ENCODE measurements at regions not wholly inside any gene's neighbourhood (a gene's known extent, or its start where the extent isn't known, plus 50 kb on each side); places are given as distances from the start of the nearest gene placed in this dataset.
A peak's percentile ranks its signal among the peaks of the same experiment; 100 is the strongest.
"Not testable (repeated sequence)": the region's sequence is repeated elsewhere in the genome, so short reads cannot be mapped to it uniquely, and the experiment has no call there.

DNA sequence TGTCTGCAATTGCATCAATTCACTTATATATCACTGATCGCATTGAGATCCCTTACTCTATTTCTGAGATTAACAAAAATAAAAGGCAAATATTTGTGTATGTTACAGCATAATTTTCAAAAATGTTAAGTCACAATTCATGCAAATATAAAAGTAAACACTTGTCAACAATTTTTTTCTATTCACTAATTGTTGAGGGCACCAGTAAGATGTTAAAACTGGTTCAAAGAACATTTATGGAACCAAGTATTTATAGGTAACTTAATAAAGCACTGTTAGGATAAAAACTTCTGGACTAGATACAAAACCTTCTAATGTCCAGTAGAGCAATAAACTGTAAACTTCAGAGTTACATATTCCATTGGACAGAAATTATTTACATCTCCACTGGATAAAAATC, 586.1 kb upstream of the AUTS2 start:
- no peak for DNase-seq (ENCODE audit: low spot score)

DNA sequence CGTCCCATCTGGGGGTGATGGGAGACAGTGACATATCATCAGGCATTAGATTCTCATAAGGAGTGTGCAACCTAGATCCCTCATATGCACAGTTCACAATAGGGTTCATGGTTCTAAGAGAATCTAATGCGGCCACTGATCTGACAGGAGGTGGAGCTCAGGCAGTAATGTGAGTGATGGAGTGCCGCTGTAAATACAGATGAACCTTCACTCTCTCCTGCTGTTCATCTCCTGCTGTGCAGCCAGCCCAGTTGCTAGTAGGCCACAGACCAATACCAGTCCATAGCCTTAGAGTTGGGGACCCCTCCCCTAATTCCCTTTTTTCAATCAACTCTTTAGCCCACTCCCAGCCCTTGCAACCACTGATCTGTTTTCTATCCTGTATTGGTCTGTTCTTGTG, 581.1 kb upstream of the AUTS2 start:
- DNase-seq (ENCODE audit: low spot score) = no peak

DNA sequence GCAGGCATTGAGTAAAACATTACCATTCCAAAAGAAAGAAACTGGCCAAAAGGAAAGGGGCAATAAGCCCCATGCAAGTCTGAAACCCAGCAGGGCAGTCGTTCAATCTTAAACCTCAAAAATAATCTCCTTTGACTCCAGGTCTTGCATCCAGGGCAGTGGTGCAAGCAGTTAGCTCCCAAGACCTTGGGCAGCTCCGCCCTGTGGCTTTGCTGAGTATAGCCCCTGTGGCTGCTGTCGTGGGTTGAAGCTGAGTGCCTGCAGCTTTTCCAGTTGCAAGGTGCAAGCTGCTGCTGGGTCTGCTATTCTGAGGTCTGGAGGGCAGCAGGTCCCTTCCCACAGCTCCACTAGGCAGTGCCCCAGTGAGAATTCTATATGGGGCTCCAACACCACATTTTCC, 580.1 kb upstream of the AUTS2 start:
- no peak for DNase-seq (ENCODE audit: low spot score)

DNA sequence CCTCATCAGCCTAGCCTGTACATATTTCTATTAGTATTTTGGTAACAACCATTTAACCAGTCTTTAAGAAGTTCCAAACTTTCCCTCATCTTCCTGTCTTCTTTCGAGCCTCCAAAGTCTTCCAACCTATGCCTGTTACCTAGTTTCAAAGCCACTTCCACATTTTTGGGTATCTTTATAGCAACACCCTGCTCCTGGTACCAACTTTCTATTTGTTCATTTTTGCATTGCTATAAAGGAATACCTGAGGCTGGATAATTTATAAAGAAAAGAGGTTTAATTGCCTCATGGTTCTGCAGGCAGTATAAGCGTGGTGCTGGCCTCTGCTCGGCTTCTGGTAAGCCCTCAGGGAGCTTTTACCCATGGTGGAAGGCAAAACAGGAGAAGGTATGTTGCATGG, 578.8 kb upstream of the AUTS2 start:
- DNase-seq (ENCODE audit: low spot score) = no peak

DNA sequence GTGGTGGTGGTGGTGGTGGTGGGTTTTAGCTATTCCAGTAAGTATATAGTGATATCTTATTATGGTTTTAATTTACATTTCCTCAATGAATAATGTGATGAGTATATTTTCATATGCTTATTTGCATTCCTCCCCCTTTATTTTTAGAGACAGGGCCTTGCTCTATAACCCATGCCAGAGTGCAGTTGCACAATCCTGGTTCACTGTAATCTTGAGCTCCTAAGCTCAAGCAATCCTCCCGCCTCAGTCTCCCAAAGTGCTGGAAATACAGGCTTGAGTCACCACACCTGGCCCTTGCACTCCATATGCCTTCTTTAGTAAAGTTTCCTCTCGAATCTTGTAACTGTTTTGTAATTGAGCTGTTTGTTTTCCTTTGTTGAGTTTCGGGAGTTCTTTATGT, 577.7 kb upstream of the AUTS2 start:
- DNase-seq (ENCODE audit: low spot score) = no peak

DNA sequence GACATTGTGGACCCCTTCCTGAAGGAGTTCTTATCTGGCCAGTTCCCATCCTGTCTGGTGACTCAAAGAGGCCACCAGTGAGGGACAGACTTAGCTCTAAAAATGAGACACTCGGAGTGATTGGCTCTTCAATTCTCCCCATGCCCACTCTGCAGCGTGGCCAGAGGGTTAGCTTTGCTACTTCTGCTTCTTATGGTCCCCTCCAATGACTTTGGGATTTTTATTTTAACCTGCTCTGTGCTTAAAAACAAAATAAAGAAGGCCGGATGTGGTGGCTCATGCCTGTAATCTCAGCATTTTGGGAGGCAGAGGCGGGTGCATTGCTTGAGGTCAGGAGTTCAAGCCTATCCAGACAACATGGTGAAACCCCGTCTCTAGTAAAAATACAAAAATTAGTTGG, 573.0 kb upstream of the AUTS2 start:
- no peak for DNase-seq (ENCODE audit: low spot score)

DNA sequence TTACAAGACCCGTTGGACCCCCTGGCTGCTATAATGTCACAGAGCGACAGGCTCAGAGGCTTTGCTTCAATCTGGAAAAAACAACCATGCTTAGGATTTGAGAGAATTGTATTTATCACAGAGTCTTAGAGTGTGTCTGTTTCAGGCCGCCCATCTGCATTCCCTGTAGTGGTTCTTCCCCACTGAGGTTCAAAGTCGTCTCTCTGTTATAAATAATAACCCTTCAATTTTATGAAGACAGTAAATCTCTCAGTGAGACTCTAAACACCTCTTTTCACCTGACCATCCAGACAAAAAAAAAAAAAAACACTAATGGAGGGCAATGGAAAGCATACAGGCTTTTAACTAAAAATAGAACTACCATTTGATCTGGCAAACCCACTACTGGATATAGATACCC, 565.4 kb upstream of the AUTS2 start:
- no peak for DNase-seq (ENCODE audit: low spot score)

DNA sequence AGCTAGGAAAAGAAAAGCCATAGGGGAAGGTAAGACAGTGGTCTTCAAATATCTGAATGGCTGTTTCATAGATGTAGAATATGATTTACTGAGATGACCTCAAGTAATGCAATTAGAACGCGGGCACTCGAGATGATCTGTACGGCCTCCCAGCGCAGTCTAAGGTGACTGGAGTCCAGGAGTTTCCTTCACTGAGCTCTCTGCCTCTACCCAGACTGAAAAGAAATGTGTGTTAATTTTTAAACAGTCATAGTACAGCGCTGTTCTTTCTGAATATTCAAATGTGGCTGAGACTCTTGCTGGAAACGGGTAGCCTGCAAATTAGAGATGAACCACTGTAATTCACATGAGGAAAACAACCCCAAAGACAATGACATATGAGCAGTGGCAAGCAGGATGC, 562.4 kb upstream of the AUTS2 start:
- DNase-seq (ENCODE audit: low spot score) = no peak

DNA sequence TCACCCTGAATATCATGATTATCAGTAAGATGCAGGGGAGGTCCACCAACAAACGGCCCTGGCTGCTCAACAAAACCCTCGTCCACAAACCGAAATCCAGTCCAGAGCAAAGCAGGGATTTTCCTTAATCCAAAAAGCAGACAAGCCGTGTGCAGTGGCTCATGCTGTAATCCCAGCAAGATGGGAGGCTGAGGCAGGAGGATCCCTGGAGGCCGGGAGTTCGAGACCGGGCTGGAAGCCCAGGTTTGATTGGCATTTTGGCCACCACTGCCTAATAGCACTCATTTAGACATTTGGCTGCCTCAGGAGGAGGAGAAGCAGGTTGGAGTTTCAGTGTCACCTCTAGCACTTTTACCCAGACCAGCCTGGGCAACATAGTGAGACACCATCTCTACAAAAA, 562.0 kb upstream of the AUTS2 start:
- DNase-seq (ENCODE audit: low spot score) = no peak

DNA sequence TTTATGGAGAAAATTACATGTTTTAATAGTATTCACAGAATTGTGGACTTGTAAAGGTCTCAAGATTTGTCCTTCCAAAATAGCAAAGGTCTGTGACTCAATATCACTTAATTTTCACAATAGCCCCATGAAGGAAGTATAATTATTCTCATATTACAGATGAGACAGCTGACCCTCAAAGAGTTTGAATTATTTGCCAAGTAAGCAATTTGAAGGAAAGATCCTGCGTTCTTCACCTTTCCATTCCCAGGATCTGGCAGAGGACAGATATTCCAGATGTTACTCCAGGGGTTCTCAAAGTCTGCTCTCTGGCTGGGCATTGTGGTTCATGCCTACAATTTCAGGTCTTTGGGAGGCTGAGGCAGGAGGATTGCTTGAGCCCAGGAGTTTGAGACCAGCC, 559.4 kb upstream of the AUTS2 start:
- no peak for DNase-seq (ENCODE audit: low spot score)

DNA sequence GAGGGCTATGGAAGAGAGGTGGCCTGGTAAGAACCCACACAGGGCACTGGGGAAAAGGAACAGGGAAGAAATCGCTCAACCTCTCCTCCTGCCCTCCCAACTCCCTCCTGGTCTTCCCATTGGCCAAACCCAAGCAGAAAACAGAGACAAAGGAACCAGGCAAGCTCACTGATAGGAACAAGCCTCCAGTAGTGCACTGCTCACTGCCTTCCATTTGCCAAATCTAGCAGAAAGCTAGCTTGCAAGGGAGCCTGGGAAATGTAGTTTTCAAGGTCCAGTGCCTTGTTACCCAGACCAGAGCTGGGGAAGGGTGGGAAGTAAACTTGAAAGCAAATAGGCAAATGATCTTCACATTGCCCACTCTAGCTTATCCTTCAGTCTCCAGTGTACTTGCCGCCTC, 556.1 kb upstream of the AUTS2 start:
- DNase-seq (ENCODE audit: low spot score) = no peak

DNA sequence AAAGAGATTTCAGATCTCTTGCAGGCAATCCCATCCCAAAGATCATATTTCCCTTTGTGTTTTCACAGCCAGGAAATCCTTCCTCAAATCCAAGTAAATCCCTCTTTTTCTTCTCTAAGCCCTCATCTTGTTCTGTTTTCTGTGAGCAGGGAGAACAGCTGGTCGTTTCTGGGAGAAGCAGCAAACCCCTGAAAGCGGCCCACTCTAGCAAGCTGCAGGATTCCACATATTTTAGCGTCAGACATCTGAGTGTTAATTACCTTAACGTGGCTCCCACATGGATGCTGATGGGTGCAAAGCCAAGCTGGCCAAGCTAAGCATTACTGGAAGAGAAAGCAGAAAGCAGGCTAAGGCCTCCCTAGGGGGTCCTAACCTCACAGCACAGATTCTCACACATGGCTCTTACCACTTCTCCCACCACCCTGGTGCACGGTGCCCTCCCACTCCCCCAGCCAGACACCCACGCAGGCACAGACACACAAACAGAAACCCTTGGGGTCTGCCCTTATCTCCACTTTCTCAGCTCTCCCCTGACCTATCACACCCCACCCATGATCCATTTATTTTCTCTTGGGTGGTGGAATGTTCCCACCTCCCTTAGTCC, 551.0 kb upstream of the AUTS2 start:
- no peak for DNase-seq (ENCODE audit: low spot score)

DNA sequence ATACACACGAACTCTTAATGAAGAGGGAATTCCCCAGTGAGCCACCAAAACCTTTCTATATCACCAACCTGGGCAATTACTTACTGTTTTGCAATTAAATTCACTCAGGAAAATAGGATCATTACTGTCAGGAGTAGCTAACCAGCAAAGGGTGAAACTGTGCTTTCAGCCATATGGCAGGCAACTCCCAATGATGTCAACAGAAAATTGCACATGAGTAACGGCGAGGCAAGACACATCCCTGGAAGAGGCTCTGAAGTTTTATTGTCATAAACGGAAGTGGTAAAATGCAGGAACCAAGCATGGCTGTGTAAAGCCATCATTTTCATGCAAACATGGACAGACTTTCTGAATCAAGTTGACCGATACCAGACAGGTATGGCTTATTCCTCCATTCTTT, 548.9 kb upstream of the AUTS2 start:
- DNase-seq (ENCODE audit: low spot score) = peak; percentile 54

DNA sequence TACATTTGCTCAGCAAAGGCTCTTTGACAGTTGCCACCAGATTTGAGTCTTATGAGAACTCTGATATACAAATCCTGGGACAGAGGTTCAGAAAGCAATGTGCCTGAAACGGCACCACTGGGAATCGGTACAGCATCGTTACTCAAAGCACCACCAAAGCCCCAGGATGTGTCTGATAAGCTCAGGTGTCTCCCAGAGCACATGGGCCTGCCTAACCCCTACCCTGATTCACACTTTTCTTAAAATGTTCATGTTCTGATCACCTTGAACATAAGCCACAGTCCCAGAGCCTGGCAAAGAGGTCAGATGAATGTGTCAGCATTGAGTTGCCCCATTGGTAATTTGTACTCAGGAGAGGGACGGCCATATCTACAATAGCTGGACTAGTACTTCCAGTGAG, 545.8 kb upstream of the AUTS2 start:
- no peak for DNase-seq (ENCODE audit: low spot score)

DNA sequence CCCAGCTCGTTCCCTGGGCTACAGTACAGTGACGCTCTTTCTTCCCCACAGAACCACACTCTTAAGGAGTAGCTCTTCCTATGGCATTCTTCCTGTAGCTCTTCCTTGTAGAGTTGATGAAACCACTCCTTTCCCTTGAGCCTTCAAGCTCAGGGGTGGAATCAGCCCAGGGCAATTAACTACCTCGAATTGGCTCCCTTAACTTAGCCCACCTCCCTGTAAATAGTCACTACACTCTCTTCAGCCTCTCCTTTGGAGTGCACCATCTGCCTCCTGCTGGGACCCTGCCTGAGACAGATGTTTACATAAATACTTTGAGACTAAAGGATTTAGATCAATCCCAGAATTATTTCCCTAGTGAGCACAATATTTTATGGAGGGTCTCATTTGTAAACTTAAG, 537.8 kb upstream of the AUTS2 start:
- DNase-seq (ENCODE audit: low spot score) = no peak

DNA sequence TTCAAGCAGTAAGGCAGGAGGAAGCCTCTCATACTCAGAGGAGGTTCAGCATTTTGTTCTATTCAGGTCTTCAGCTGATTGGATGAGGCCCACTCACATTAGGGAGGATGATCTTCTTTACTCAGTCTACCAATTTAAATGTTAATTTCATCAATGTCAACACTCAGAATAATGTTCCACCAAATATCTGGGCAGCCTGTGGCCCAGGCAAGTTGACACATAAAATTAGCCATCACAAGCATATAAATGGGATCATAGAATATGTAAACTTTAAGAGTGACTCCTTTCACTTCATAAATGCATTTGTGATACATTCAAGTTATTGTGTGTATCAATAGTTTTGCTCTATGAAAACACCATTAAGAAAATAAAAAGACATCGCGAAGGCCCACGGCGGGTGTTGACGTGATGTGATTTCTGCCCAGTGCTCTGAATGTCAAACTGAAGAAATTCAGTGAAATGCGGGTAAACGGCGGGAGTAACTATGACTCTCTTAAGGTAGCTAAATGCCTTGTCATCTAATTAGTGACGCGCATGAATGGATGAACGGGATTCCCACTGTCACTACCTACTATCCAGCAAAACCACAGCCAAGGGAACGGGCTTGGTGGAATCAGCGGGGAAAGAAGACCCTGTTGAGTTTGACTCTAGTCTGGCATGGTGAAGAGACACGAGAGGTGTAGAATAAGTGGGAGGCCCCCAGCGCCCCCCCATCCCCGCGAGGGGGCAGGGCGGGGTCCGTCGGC, 536.1 kb upstream of the AUTS2 start:
- DNase-seq (ENCODE audit: low spot score) = no peak

DNA sequence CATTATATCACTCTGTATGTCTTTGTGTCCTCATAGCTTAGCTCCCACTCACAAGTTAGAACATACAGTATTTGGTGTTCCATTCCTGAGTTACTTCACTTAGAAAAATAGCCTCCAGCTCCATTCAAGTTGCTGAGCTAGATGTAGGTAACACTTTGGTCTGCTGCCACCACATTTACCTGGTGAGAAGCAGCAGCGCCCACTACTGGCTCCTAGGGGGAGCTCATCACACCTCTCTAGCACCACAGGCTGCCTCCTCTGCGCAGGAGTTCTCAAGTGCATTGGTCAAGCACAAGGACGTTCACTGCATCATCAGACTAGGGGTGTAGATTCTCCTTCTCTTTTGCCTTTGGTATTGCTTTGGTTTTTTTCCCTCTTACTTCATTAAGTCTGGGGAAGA, 530.9 kb upstream of the AUTS2 start:
- DNase-seq (ENCODE audit: low spot score) = no peak

DNA sequence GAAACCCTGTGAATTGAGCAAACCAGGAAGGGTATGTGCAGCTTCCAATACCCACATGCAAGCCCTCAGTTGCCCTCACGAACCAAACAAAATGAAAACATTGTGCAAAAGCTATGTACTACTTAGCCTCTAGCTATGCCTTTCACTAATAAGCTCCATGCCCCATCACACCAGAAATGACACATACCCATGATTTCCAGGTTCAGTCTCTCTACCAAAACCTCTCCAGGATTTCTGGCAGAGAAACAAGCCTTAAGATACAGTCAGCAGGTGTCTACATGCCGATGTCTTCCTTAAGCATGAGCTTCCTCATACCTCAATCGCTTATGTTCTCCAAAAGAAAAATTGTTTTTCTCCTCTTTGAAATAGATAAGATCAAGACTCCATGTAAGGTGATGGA, 527.8 kb upstream of the AUTS2 start:
- no peak for DNase-seq (ENCODE audit: low spot score)

DNA sequence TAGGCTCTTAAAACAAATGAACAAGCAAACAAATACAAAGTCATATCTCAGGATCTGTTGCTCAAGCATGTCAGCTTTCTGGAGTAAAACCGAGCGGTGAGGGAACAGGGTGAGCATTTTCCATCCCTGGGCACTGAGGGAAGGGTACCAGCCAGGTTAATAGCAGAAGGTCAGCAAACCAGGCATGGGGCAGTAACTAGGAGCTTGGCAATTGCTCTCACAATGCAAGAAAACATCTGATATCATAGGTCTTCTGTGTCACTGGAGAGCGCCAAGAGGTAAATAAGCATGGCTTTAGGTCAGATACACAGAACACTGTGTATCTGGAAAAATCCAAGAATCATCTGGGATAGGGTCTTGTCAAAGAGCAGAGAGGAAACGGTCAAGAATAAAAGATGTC, 521.7 kb upstream of the AUTS2 start:
- DNase-seq (ENCODE audit: low spot score) = no peak

DNA sequence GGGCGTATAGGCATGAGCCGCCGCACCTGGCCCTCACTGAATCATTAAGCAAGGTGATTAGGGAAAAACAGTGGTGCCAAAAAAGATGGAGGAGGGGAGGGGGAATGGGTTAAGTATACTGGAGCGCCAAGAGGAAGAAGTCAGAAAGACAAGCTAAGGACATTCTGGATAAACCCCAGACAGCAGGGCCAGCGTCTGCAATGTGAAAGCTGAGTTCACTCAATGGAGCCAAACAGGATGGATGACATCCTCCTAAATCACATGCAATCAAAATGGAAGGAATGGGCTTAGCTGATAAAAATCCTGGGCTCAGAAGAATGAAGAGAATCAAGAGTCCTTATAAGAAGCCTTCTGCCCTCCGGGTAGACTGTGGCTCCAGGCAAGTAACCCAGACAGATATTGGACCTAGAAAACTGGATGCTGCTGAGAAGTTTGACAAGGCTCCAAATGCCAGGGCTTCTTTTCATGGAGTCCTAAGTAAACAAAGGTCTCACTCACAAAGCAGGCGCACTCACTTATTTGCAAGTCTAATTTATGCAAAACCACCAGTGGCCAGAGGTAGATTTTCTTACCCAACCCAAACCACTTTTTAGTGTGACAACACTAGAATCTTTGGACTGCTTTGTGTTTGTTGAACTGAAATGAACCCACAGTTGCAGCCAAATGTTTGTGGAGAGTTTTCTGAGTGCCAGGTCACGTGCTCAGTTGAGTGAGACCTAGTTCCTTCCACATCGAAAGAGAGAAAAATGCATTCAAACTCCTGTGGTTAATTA, 519.1 kb upstream of the AUTS2 start:
- peak; percentile 33 for DNase-seq (ENCODE audit: low spot score)

DNA sequence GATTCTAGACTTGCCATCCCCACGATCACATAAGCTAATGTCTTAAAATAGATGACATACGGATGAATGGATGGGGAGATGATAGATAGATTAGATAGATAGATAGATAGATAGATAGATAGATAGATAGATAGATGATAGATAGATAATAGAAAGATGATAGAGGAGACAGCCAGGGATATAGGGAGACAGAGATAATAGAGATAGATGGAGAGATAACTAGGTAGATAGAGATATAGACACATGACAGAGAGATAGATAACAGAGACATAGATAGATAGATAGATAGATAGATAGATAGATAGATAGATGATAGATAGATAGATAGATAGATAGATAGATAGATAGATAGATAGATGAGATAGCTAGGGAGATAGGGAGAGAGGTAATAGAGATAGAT, 511.0 kb upstream of the AUTS2 start:
- not testable (repeated sequence) for DNase-seq (ENCODE audit: low spot score)

DNA sequence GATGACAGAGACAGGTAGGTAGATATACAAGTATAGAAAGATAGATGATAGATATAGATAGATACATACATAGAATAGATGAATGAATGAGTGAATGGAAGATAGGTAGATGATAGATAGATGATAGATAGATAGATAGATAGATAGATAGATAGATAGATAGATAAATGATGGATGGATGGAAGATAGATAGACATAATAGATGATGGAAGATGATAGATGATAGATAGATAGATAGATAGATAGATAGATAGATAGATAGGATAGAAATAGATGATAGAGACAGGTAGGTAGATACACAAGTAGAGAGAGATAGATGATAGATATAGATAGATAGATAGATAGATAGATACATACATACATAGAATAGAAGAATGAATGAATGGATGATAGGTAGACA, 510.1 kb upstream of the AUTS2 start:
- no peak for DNase-seq (ENCODE audit: low spot score)

DNA sequence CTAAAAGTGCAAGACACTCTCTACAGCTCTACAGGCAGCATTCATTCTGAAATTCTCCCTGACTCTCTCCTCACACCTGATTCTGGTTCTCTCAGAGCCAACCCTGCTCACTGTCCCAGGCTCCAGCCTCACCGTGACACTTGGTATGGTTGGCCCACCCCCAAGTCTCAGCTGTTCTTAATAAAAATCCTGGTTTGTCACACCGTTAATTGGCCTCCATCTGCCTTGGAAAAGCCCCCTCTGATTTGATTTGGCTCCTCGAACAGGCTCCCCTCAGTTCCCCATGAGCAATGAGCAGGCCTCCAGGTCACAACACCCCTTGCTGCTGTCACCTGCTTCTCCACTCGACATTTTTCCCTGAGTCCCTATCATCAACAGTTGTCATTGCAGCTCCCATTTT, 507.3 kb upstream of the AUTS2 start:
- no peak for DNase-seq (ENCODE audit: low spot score)

DNA sequence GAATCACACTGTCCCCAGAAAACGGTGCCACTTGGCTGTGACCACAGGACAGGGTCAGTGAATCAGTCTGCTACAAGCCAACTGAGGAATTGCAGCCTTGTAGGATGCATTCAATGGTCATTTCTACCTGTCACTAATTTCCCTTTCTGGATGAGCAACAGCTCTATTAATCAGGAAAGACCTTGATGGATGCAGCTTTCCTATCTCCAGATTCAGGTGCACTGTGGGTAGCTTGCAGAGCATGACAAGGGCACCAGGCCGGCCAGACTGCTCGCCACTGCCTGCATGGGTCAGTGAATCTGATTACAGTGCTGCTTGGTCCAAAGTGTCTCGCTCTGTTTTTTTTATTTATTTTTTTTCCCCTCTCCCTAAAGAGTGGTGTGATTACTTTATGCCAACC, 506.8 kb upstream of the AUTS2 start:
- no peak for DNase-seq (ENCODE audit: low spot score)
